Breast epithelium (tissue), 4 donors: ENCODE measurements at regions not wholly inside any gene's neighbourhood (a gene's known extent, or its start where the extent isn't known, plus 50 kb on each side); places are given as distances from the start of the nearest gene placed in this dataset.

Experiments used
- DNase-seq, 2 donors: peaks; one replicate each; pipeline ENCODE4 v3.0.0-alpha.2; 2019; ENCODE audit warnings: low spot score in 2 of 2
- H3K27ac ChIP-seq, 2 donors: fragments of 200-600 bp; sonication (generic) in 1 of 2; one replicate each; pipeline ENCODE4 v1.5.1; 2016 to 2019; ENCODE audit warnings: mild to moderate bottlenecking in 1 of 2
- H3K27me3 ChIP-seq, 2 donors: fragments of 200-600 bp; sonication (generic) in 1 of 2; one replicate each; pipeline versions ENCODE4 v1.5.1 to v1.6.0; 2017 to 2019; ENCODE audit warnings: control low read depth in 1 of 2, mild to moderate bottlenecking in 1 of 2
- H3K36me3 ChIP-seq: fragments of 200-600 bp; one replicate; pipeline ENCODE4 v1.5.1; 2019
- H3K4me1 ChIP-seq, 2 donors: fragments of 200-600 bp; sonication (generic); one replicate each; pipeline ENCODE4 v1.5.1; 2016 to 2019; ENCODE audit warnings: control low read depth in 1 of 2
- H3K4me3 ChIP-seq, 3 donors: fragments of 200-600 bp; sonication (generic); 1 replicate in 2 of 3; 2 replicates in 1 of 3; pipeline ENCODE4 v1.5.1; 2016 to 2019; ENCODE audit warnings: mild to moderate bottlenecking in 3 of 3, moderate library complexity in 2 of 3
- H3K9me3 ChIP-seq, 2 donors: fragments of 200-600 bp; sonication (generic) in 1 of 2; one replicate each; pipeline ENCODE4 v1.5.1; 2016 to 2019; ENCODE audit warnings: control low read depth in 1 of 2
- POLR2A ChIP-seq: fragments of 450-650 bp; IDR thresholded peaks from one replicate; pipeline ENCODE4 v1.6.1; 2016; ENCODE audit warnings: antibody characterized with exemption, mild to moderate bottlenecking, moderate library complexity
- POLR2AphosphoS5 ChIP-seq, 3 donors: sonication (generic); formaldehyde crosslinking; IDR thresholded peaks; one replicate each; pipeline ENCODE4 v1.6.1; 2017; ENCODE audit warnings: antibody characterized with exemption in 3 of 3
- intact Hi-C: fragments of 100-400 bp; cut with DNase I; formaldehyde crosslinking; loops from one replicate; pipeline ENCODE4 v1.15.1; 2023; ENCODE audit warnings: low total_unique reads
- TF ChIP-seq, protein P1 (sequence below), 3 donors: fragments of 450-650 bp; IDR thresholded peaks; one replicate each; pipeline ENCODE4 v1.5.1; 2016 to 2017; ENCODE audit warnings: antibody characterized with exemption in 3 of 3, mild to moderate bottlenecking in 3 of 3, moderate library complexity in 3 of 3

DNA sequence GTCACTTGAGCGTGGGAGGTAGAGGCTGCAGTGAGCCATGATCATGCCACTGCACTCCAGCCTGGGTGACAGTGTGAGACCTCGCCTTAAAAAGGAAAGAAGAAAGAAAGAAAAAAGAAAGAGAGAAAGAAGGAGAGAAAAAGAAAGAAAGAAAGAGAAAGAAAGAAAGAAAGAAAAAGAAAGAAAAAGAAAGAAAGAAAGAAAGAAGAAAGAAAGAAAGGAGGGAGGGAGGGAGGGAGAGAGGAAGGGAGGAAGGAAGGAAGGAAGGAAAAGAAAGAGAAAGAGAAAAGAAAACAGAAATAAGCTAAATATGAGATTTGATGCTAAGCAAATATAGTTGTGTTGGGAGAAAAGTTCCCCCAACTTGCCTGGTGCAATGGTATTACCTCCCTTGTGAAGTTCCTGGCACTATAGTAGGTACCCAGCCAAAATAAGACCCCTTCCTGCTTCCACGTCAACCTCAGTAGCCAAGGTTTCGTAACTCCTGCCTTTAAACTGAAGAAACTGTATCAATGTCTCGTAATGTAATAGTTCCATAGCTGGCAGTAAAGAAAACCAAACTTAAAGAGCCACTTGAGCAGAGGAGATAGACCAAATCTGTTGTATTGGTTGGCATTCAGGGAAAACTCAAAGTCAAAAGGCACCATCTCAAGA, 88.1 kb upstream of the HNRNPU start:
- intact Hi-C loops = loop anchor here (5.0 kb wide), 1 partner anchor 510 kb away; no protein-coding TSS in a partner anchor
- Histone ChIP-seq H3K9me3 (no peaks in the 10 kb centered on the region), H3K27ac (no peak overlapping the region), H3K36me3 (no peaks in the 10 kb centered on the region), H3K27me3 (no peaks in the 10 kb centered on the region), H3K4me1 (no peaks in the 10 kb centered on the region), H3K4me3 (no peak overlapping the region)
- TF ChIP-seq POLR2A (no peak), POLR2AphosphoS5 (IDR thresholded peaks at IDR 0.05) (no peak)
- TF ChIP-seq, protein P1, sequence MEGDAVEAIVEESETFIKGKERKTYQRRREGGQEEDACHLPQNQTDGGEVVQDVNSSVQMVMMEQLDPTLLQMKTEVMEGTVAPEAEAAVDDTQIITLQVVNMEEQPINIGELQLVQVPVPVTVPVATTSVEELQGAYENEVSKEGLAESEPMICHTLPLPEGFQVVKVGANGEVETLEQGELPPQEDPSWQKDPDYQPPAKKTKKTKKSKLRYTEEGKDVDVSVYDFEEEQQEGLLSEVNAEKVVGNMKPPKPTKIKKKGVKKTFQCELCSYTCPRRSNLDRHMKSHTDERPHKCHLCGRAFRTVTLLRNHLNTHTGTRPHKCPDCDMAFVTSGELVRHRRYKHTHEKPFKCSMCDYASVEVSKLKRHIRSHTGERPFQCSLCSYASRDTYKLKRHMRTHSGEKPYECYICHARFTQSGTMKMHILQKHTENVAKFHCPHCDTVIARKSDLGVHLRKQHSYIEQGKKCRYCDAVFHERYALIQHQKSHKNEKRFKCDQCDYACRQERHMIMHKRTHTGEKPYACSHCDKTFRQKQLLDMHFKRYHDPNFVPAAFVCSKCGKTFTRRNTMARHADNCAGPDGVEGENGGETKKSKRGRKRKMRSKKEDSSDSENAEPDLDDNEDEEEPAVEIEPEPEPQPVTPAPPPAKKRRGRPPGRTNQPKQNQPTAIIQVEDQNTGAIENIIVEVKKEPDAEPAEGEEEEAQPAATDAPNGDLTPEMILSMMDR (IDR thresholded peaks at IDR 0.05) = no peak
- no peak for DNase-seq

DNA sequence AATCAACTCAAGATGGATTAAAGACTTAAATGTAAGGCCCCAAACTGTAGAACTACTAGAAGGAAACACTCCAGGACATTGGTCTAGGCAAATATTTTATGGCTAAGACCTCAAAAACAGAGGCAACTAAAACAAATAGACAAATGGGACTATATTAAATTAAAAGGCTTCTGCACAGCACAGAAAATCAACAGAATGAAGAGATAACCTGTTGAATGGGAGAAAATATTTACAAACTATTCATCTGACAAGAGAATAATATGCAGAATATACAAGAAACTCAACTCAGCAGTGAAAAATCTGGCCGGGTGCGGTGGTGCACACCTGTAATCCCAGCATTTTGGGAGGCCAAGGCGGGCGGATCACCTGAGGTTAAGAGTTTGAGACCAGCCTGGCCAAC, 84.1 kb upstream of the HNRNPU start:
- TF ChIP-seq POLR2AphosphoS5 (IDR thresholded peaks at IDR 0.05) (no peak), POLR2A (no peak)
- H3K9me3 ChIP-seq = no peaks in the 10 kb centered on the region
- H3K4me3 ChIP-seq = no peak overlapping the region
- intact Hi-C loops = no loop called here
- no peak overlapping the region for H3K27ac ChIP-seq
- H3K36me3 ChIP-seq = no peaks in the 10 kb centered on the region
- no peaks in the 10 kb centered on the region for H3K27me3 ChIP-seq
- H3K4me1 ChIP-seq = no peaks in the 10 kb centered on the region
- DNase-seq = no peak

DNA sequence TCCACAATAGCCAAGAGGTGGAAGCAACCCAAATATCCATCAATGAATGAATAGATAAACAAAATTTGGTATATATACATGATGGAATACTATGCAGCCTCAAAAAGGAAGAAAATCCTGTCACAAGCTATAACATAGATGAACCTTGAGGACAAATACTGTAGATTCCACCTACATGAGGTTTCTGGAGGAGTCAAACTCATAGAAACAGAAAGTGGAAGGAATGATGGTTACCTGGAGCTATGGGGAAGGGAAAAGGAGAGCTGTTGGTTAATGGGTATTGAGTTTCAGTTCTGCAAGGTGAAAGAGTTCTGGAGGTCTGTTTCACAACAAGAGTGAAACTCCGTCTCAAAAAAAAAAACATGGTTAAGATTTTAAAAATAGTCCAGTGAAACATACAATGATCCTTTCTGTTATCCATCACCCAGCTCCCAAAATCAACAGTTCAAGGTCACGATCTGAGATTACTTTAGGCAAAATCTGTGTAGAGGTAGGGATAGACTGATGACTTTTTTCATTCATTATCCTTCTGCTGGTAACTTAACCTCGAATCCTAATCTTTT, 80.8 kb upstream of the HNRNPU start:
- no peaks in the 10 kb centered on the region for H3K36me3 ChIP-seq
- no peak overlapping the region for H3K27ac ChIP-seq
- intact Hi-C loops = no loop called here
- H3K27me3 ChIP-seq = no peaks in the 10 kb centered on the region
- TF ChIP-seq, protein P1 (IDR thresholded peaks at IDR 0.05) = no peak
- TF ChIP-seq POLR2A (no peak), POLR2AphosphoS5 (IDR thresholded peaks at IDR 0.05) (no peak)
- no peak for DNase-seq
- H3K4me3 ChIP-seq = no peak overlapping the region
- H3K4me1 ChIP-seq = no peaks in the 10 kb centered on the region
- H3K9me3 ChIP-seq = no peaks in the 10 kb centered on the region

DNA sequence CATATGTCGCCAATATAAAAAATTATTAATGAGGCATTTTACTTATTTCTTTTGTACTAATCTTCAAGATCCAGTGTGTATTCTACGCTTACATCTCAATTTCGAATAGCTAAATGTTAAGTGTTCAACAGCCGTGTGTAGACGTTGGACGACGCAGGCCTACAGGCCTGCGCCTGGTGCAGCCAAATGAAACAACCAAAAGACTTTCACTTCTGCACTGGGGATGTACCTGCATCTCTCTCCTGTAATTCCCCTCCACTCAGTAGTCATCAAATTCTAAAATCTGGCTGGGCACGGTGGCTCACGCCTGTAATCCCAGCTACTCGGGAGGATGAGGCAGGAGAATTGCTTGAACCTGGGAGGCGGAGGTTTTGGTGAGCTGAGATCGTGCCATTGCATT, 76.8 kb upstream of the HNRNPU start:
- H3K9me3 ChIP-seq = no peaks in the 10 kb centered on the region
- TF ChIP-seq, protein P1 (IDR thresholded peaks at IDR 0.05) = no peak
- TF ChIP-seq POLR2A = no peak
- intact Hi-C loops = no loop called here
- H3K27me3 ChIP-seq = no peaks in the 10 kb centered on the region
- H3K36me3 ChIP-seq = no peaks in the 10 kb centered on the region
- H3K4me1 ChIP-seq = no peaks in the 10 kb centered on the region
- DNase-seq = no peak
- no peak overlapping the region for H3K4me3 ChIP-seq
- H3K27ac ChIP-seq = no peak overlapping the region

DNA sequence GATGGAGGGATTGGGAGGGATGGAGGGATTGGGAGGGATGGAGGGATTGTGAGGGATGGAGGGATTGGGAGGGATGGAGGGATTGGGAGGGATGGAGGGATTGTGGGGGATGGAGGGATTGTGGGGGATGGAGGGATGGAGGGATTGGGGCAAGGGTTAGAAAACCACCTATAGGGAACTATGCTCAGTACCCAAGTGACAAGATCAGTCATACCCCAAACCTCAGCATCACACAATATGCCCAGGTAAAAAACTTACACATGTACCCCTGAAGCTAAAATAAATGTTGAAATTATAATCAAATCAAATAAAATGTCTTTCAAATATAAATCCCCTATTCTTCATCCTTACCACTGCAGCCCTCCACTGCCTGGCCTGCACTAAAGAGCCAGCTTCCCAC, 72.8 kb upstream of the HNRNPU start:
- Histone ChIP-seq H3K27me3 (no peaks in the 10 kb centered on the region), H3K9me3 (no peaks in the 10 kb centered on the region), H3K4me3 (no peak overlapping the region), H3K36me3 (no peaks in the 10 kb centered on the region), H3K4me1 (no peaks in the 10 kb centered on the region), H3K27ac (no peak overlapping the region)
- intact Hi-C loops = loop anchor here (5.0 kb wide), 1 partner anchor 1615 kb away; no protein-coding TSS in a partner anchor
- TF ChIP-seq, protein P1 (IDR thresholded peaks at IDR 0.05) = no peak
- TF ChIP-seq POLR2A (no peak), POLR2AphosphoS5 (IDR thresholded peaks at IDR 0.05) (no peak)
- DNase-seq = no peak
